HepG2 (cell line): ENCODE measurements at regions not wholly inside any gene's neighbourhood (a gene's known extent, or its start where the extent isn't known, plus 50 kb on each side); places are given as distances from the start of the nearest gene placed in this dataset.

Source experiments
- CAMTA2 ChIP-seq: sonication (generic); formaldehyde crosslinking; IDR thresholded peaks from 2 replicates; pipeline ENCODE4 v1.4.0; 2020; ENCODE audit warnings: mild to moderate bottlenecking, missing genetic modification reagents, borderline replicate concordance
- CERS6 ChIP-seq: sonication (generic); formaldehyde crosslinking; IDR thresholded peaks from 2 replicates; pipeline ENCODE4 v1.5.0; 2020; ENCODE audit warnings: missing genetic modification reagents
- CTCF ChIP-seq: sonication (generic); formaldehyde crosslinking; IDR thresholded peaks from 2 replicates; pipeline ENCODE4 v1.5.0; 2020; ENCODE audit warnings: mild to moderate bottlenecking, missing genetic modification reagents, moderate library complexity
- KAT2B ChIP-seq: fragments of 150-350 bp; IDR thresholded peaks from 2 replicates; pipeline ENCODE4 v1.6.1; 2014; ENCODE audit warnings: low read depth, low read length, borderline replicate concordance
- POLR2AphosphoS5 ChIP-seq: IDR thresholded peaks from 2 replicates; pipeline ENCODE4 v1.6.1; 2012; ENCODE audit warnings: low read depth, low read length
- XRCC5 ChIP-seq: fragments of 200-400 bp; formaldehyde crosslinking; optimal IDR thresholded peaks from 2 replicates; pipeline ENCODE3; 2017; ENCODE audit warnings: mild to moderate bottlenecking, low read length
- ZFP90 ChIP-seq: sonication (generic); formaldehyde crosslinking; IDR thresholded peaks from 2 replicates; pipeline ENCODE4 v1.8.0; 2022; ENCODE audit warnings: missing genetic modification reagents, mild to moderate bottlenecking, inconsistent platforms, borderline replicate concordance
- ZNF143 ChIP-seq: sonication (generic); formaldehyde crosslinking; IDR thresholded peaks from 2 replicates; pipeline ENCODE4 v1.4.0; 2020; ENCODE audit warnings: missing genetic modification reagents
- ZNF513 ChIP-seq: sonication (generic); formaldehyde crosslinking; conservative IDR thresholded peaks from 2 replicates; pipeline ENCODE4 v1.5.0; 2020; ENCODE audit warnings: missing genetic modification reagents
- TF ChIP-seq, protein P1 (sequence below): sonication (generic); formaldehyde crosslinking; IDR thresholded peaks from 2 replicates; pipeline ENCODE4 v1.5.0; 2020; ENCODE audit warnings: mild to moderate bottlenecking, missing genetic modification reagents
- TF ChIP-seq, protein P2 (sequence below): sonication (generic); formaldehyde crosslinking; IDR thresholded peaks from 2 replicates; pipeline ENCODE4 v1.4.0; 2020; ENCODE audit warnings: low read depth, mild to moderate bottlenecking, missing genetic modification reagents
- TF ChIP-seq, protein P3 (sequence below): sonication (generic); formaldehyde crosslinking; IDR thresholded peaks from 2 replicates; pipeline ENCODE4 v1.4.0; 2020; ENCODE audit warnings: mild to moderate bottlenecking, missing genetic modification reagents

- no peak for TF ChIP-seq ZNF513
- TF ChIP-seq CAMTA2 (CRISPR knock-in tag) = no peak
- no peak for TF ChIP-seq POLR2AphosphoS5
- TF ChIP-seq, protein P1, sequence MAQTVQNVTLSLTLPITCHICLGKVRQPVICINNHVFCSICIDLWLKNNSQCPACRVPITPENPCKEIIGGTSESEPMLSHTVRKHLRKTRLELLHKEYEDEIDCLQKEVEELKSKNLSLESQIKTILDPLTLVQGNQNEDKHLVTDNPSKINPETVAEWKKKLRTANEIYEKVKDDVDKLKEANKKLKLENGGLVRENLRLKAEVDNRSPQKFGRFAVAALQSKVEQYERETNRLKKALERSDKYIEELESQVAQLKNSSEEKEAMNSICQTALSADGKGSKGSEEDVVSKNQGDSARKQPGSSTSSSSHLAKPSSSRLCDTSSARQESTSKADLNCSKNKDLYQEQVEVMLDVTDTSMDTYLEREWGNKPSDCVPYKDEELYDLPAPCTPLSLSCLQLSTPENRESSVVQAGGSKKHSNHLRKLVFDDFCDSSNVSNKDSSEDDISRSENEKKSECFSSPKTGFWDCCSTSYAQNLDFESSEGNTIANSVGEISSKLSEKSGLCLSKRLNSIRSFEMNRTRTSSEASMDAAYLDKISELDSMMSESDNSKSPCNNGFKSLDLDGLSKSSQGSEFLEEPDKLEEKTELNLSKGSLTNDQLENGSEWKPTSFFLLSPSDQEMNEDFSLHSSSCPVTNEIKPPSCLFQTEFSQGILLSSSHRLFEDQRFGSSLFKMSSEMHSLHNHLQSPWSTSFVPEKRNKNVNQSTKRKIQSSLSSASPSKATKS (CRISPR knock-in tag) = no peak
- no peak for TF ChIP-seq KAT2B
- no peak for TF ChIP-seq XRCC5
- TF ChIP-seq CERS6 (CRISPR knock-in tag) = no peak
- TF ChIP-seq, protein P2, sequence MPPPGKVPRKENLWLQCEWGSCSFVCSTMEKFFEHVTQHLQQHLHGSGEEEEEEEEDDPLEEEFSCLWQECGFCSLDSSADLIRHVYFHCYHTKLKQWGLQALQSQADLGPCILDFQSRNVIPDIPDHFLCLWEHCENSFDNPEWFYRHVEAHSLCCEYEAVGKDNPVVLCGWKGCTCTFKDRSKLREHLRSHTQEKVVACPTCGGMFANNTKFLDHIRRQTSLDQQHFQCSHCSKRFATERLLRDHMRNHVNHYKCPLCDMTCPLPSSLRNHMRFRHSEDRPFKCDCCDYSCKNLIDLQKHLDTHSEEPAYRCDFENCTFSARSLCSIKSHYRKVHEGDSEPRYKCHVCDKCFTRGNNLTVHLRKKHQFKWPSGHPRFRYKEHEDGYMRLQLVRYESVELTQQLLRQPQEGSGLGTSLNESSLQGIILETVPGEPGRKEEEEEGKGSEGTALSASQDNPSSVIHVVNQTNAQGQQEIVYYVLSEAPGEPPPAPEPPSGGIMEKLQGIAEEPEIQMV = no peak
- no peak for TF ChIP-seq ZNF143 (CRISPR knock-in tag)
- TF ChIP-seq, protein P3, sequence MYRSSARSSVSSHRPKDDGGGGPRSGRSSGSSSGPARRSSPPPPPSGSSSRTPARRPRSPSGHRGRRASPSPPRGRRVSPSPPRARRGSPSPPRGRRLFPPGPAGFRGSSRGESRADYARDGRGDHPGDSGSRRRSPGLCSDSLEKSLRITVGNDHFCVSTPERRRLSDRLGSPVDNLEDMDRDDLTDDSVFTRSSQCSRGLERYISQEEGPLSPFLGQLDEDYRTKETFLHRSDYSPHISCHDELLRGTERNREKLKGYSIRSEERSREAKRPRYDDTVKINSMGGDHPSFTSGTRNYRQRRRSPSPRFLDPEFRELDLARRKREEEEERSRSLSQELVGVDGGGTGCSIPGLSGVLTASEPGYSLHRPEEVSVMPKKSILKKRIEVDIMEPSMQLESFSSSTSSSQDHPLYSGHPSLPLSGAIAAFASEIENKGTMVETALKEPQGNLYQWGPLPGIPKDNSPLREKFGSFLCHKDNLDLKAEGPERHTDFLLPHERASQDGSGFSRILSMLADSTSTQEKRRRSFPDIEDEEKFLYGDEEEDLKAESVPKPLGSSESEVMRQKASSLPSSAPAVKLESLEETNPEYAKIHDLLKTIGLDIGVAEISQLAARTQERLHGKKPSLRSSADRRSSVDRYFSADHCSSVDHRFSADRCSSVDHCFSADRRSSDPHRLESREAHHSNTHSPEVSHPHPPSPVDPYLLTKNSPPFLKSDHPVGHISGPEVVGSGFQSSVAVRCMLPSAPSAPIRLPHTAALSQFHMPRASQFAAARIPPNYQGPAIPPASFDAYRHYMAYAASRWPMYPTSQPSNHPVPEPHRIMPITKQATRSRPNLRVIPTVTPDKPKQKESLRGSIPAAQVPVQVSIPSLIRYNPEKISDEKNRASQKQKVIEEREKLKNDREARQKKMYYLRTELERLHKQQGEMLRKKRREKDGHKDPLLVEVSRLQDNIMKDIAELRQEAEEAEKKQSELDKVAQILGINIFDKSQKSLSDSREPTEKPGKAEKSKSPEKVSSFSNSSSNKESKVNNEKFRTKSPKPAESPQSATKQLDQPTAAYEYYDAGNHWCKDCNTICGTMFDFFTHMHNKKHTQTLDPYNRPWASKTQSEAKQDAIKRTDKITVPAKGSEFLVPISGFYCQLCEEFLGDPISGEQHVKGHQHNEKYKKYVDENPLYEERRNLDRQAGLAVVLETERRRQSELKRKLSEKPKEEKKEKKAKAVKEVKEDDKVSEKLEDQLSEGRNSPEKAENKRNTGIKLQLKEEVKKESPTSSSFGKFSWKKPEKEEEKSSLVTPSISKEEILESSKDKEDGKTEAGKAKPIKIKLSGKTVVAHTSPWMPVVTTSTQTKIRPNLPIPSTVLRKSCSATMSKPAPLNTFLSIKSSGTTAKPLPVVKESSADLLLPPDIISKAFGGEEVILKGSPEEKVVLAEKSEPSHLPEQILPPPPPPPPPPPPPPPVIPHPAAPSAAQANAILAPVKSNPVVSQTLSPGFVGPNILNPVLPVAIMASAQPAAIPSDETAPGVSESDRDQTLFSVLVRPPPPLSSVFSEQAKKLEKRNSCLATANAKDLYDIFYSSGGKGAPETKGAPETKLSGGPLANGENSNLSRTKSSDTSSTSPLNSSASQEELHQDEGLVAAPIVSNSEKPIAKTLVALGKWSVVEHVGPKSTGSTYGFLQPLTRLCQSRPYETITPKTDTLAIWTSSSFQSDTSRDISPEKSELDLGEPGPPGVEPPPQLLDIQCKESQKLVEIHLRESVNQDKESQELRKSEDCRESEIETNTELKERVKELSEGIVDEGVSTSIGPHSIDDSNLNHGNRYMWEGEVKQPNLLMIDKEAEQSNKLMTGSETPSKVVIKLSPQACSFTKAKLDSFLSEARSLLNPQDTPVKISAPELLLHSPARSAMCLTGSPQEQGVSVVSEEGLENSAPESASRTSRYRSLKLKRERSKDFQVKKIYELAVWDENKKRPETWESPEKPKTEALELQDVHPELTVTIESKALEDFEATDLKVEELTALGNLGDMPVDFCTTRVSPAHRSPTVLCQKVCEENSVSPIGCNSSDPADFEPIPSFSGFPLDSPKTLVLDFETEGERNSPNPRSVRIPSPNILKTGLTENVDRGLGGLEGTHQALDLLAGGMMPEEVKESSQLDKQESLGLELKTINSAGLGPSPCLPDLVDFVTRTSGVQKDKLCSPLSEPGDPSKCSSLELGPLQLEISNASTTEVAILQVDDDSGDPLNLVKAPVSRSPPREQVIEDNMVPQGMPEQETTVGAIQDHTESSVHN (CRISPR knock-in tag) = no peak
- no peak for TF ChIP-seq ZFP90
- peak; percentile 88 for TF ChIP-seq CTCF (CRISPR knock-in tag)
Observed at GRCh38 chr10:62610649-62611229, 193.8 kb upstream of the ADO start.
